Kidney (tissue), 13 donors: ENCODE measurements at regions not wholly inside any gene's neighbourhood (a gene's known extent, or its start where the extent isn't known, plus 50 kb on each side); places are given as distances from the start of the nearest gene placed in this dataset.

Source experiments
- DNase-seq, 5 donors: peaks; one replicate each; pipeline ENCODE4 v3.0.0-alpha.2; 2013 to 2020
- FAIRE-seq: peaks from 2 replicates; lab custom pipeline; 2012; peaks lifted over from hg19 to GRCh38; lab: Jason Lieb, UNC
- H3K27ac ChIP-seq, 2 donors: one replicate each; pipeline ENCODE4 v1.7.0; 2013; ENCODE audit warnings: low read depth in 2 of 2, low read length in 2 of 2, inconsistent platforms in 1 of 2
- H3K27me3 ChIP-seq: one replicate; pipeline ENCODE4 v1.7.1; 2013; ENCODE audit warnings: low read length, inconsistent platforms; ENCODE audit not compliant: control insufficient read depth, insufficient read depth
- H3K36me3 ChIP-seq, 3 donors: one replicate each; pipeline versions ENCODE4 v1.7.0 to v1.7.1; 2013; ENCODE audit warnings: low read length in 3 of 3, control low read depth in 1 of 3, inconsistent platforms in 1 of 3; ENCODE audit not compliant: insufficient read depth in 3 of 3, control insufficient read depth in 2 of 3
- H3K4me1 ChIP-seq, 3 donors: one replicate each; pipeline versions ENCODE4 v1.7.0 to v1.7.1; 2013; ENCODE audit warnings: low read length in 3 of 3, inconsistent platforms in 1 of 3, low read depth in 1 of 3; ENCODE audit not compliant: control insufficient read depth in 2 of 3, insufficient read depth in 2 of 3
- H3K4me3 ChIP-seq, 3 donors: one replicate each; pipeline versions ENCODE4 v1.7.0 to v1.8.1; 2013; ENCODE audit warnings: low read length in 3 of 3, control low read depth in 1 of 3, inconsistent platforms in 1 of 3
- H3K9ac ChIP-seq, 3 donors: one replicate each; pipeline versions ENCODE4 v1.7.0 to v1.7.1; 2013; ENCODE audit warnings: low read length in 3 of 3, control low read depth in 1 of 3, inconsistent platforms in 1 of 3
- H3K9me3 ChIP-seq, 3 donors: one replicate each; pipeline versions ENCODE4 v1.7.0 to v1.7.1; 2013; ENCODE audit warnings: low read length in 3 of 3, control low read depth in 1 of 3, inconsistent platforms in 1 of 3; ENCODE audit not compliant: control insufficient read depth in 2 of 3, insufficient read depth in 1 of 3
- intact Hi-C: fragments of 100-400 bp; cut with DNase I; formaldehyde crosslinking; loops from one replicate; pipeline ENCODE4 v1.11.1; 2022
- TF ChIP-seq, protein P1 (sequence below): IDR thresholded peaks from 3 replicates; pipeline ENCODE4 v1.5.1; 2012; ENCODE audit warnings: mild to moderate bottlenecking, moderate library complexity, borderline replicate concordance; ENCODE audit not compliant: insufficient read depth; ENCODE audit errors: extremely low read depth
- donor health status: control.
- donor health status: control.
- donor health status: control.
- donor health status: control.
- donor health status: control.
- donor health status: DM: yes; HTN: yes; CAD: no.
- donor health status: Normal renal cell carcinoma (clear cell type).

DNA sequence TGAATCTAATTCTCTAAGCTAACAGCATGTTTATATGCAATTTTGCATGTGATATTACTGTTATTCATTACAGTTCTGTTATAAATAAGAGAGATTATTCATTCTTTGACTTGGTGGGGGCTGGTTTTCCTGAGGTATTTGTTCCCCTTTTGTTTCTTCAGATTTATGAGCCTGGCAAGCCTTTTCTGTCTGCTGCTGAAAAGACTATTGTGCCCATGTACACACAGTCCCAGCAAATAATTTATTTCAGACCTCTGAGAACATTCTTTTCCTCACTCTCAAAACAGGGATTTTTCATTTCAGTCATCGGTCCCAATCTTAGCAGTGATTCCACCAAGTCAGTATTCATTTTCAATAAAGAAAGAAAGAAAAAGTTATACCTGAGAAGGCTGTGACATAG is 716.8 kb downstream of the NSUN3 start:
- intact Hi-C loops = no loop called here
- Histone ChIP-seq H3K9me3 (no peaks in the 10 kb centered on the region), H3K9ac (no peak overlapping the region), H3K27me3 (no peaks in the 10 kb centered on the region), H3K4me1 (no peaks in the 10 kb centered on the region), H3K36me3 (no peaks in the 10 kb centered on the region), H3K27ac (no peak overlapping the region), H3K4me3 (no peak overlapping the region)
- TF ChIP-seq, protein P1, sequence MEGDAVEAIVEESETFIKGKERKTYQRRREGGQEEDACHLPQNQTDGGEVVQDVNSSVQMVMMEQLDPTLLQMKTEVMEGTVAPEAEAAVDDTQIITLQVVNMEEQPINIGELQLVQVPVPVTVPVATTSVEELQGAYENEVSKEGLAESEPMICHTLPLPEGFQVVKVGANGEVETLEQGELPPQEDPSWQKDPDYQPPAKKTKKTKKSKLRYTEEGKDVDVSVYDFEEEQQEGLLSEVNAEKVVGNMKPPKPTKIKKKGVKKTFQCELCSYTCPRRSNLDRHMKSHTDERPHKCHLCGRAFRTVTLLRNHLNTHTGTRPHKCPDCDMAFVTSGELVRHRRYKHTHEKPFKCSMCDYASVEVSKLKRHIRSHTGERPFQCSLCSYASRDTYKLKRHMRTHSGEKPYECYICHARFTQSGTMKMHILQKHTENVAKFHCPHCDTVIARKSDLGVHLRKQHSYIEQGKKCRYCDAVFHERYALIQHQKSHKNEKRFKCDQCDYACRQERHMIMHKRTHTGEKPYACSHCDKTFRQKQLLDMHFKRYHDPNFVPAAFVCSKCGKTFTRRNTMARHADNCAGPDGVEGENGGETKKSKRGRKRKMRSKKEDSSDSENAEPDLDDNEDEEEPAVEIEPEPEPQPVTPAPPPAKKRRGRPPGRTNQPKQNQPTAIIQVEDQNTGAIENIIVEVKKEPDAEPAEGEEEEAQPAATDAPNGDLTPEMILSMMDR = no peak
- no peak for FAIRE-seq
- no peak for DNase-seq

DNA sequence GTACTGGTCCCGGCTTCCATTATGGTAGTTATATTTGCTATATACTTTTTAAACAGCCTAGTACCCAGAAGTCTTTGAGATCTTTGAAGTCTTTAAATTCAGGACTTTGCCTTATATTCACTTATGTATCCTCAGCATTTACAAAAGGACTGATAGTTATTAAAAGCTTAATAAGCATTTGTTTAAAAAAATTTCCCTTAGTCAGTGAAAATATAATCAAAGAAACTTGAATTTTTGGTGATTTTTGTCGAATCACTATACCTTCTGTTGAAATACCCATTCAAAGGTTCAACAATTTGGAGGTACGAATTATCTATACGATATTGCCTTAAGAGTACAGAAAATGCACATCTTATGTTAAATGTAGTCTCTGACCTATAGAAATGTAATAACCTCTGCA is 721.4 kb downstream of the NSUN3 start:
- Histone ChIP-seq H3K27me3 (no peaks in the 10 kb centered on the region), H3K27ac (no peak overlapping the region), H3K36me3 (no peaks in the 10 kb centered on the region), H3K9me3 (no peaks in the 10 kb centered on the region), H3K4me3 (no peak overlapping the region), H3K9ac (no peak overlapping the region), H3K4me1 (no peaks in the 10 kb centered on the region)
- TF ChIP-seq, protein P1 = no peak
- FAIRE-seq (no peak), DNase-seq (no peak)
- intact Hi-C loops = no loop called here

DNA sequence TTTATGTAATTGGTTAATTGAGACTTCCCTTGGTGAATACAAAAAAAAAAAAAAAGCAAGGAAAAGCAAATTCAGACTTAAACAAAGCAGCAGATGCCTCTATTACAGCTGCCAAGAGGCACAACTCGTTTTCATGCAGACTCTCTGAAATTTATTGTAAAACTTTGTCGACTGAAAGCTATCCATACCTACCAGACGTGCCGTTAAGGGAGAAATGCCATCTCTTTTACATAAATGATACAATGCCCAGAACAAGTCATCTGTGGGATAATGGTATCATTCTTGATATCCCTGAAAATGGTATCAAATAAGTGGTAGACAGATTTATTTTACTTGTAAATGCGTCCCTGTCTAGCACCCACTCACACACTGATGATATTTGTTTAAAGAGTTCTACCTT is 724.2 kb downstream of the NSUN3 start:
- TF ChIP-seq, protein P1 = no peak
- intact Hi-C loops = no loop called here
- Histone ChIP-seq H3K4me1 (no peaks in the 10 kb centered on the region), H3K27ac (no peak overlapping the region), H3K9me3 (no peaks in the 10 kb centered on the region), H3K4me3 (no peak overlapping the region), H3K36me3 (no peaks in the 10 kb centered on the region), H3K27me3 (no peaks in the 10 kb centered on the region), H3K9ac (no peak overlapping the region)
- DNase-seq = no peak
- FAIRE-seq = no peak

DNA sequence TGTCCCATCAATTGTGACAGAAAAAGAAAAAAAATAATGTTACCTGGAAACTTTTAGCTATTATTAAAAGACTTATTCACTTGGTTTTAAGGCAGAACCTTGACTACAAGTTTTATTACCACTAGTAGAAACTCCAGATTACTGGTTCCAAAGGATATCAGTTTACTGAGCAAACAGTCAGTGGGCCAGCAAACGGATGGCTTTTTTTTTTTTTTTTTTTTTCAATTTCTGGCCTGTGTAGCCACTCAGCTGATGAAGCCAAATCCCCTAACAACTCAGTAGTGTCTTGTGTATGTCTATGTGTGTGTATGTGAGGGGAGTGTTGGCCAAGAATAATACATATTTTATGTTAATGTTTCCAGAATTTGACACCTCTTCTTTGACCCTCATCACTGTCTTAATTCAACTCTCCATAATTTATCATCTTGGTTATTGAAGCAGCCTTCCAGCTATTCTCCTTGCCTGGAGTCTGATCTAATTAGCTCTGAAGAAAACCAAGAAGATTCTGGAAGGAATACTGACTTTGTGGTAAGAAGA is 724.9 kb downstream of the NSUN3 start:
- DNase-seq (peak in 2 of 5 donors; percentile 50 to 63), FAIRE-seq (no peak)
- intact Hi-C loops = no loop called here
- Histone ChIP-seq H3K36me3 (no peaks in the 10 kb centered on the region), H3K9ac (no peak overlapping the region), H3K4me1 (no peaks in the 10 kb centered on the region), H3K4me3 (no peak overlapping the region), H3K27me3 (no peaks in the 10 kb centered on the region), H3K9me3 (no peaks in the 10 kb centered on the region), H3K27ac (no peak overlapping the region)
- TF ChIP-seq, protein P1 = no peak
